H9 (cell line): ENCODE measurements at regions not wholly inside any gene's neighbourhood (a gene's known extent, or its start where the extent isn't known, plus 50 kb on each side); places are given as distances from the start of the nearest gene placed in this dataset.

Experiments
- DNase-seq: peaks from one replicate; pipeline ENCODE4 v3.0.0-alpha.2; 2017
- H2AFZ ChIP-seq: one replicate; pipeline ENCODE4 v1.6.1; 2013; ENCODE audit warnings: mild to moderate bottlenecking, low read length, control low read depth, moderate library complexity
- H2AK5ac ChIP-seq: 2 replicates; pipeline ENCODE4 v1.6.1; 2013; ENCODE audit warnings: low read length, control low read depth, mixed read lengths; ENCODE audit not compliant: insufficient read length
- H2BK120ac ChIP-seq: one replicate; pipeline ENCODE4 v1.6.1; 2013; ENCODE audit warnings: low read depth, mild to moderate bottlenecking, low read length, control low read depth, inconsistent platforms; ENCODE audit not compliant: poor library complexity, severe bottlenecking
- H2BK12ac ChIP-seq: 2 replicates; pipeline ENCODE4 v1.6.1; 2013; ENCODE audit warnings: low read length, control low read depth, mixed read lengths, low read depth; ENCODE audit not compliant: insufficient read length
- H2BK15ac ChIP-seq: 2 replicates; pipeline ENCODE4 v1.6.1; 2013; ENCODE audit warnings: low read depth, low read length, control low read depth
- H2BK20ac ChIP-seq: one replicate; pipeline ENCODE4 v1.6.1; 2013; ENCODE audit warnings: low read depth, mild to moderate bottlenecking, low read length, control low read depth, inconsistent platforms; ENCODE audit not compliant: poor library complexity, severe bottlenecking
- H2BK5ac ChIP-seq: 2 replicates; pipeline ENCODE4 v1.6.1; 2013; ENCODE audit warnings: low read length, control low read depth, mixed read lengths; ENCODE audit not compliant: insufficient read length
- H3K14ac ChIP-seq: 2 replicates; pipeline ENCODE4 v1.6.1; 2013; ENCODE audit warnings: low read length, control low read depth; ENCODE audit not compliant: insufficient read depth
- H3K18ac ChIP-seq: 2 replicates; pipeline ENCODE4 v1.6.1; 2013; ENCODE audit warnings: low read depth, mild to moderate bottlenecking, mixed read lengths, low read length, control low read depth; ENCODE audit not compliant: insufficient read length
- H3K23ac ChIP-seq: 2 replicates; pipeline ENCODE4 v1.6.1; 2013; ENCODE audit warnings: low read length, control low read depth, mixed read lengths, low read depth; ENCODE audit not compliant: insufficient read length
- H3K23me2 ChIP-seq: 2 replicates; pipeline ENCODE4 v1.6.1; 2013; ENCODE audit warnings: low read depth, mild to moderate bottlenecking, mixed read lengths, low read length, control low read depth; ENCODE audit not compliant: insufficient read length, poor library complexity, severe bottlenecking
- H3K27ac ChIP-seq: 2 replicates; pipeline ENCODE4 v1.5.1; 2013; ENCODE audit warnings: low read length, control low read depth, mixed read lengths, low read depth; ENCODE audit not compliant: insufficient read length
- H3K27me3 ChIP-seq: 2 replicates; pipeline ENCODE4 v1.6.1; 2013; ENCODE audit warnings: low read length, control low read depth, inconsistent platforms; ENCODE audit not compliant: insufficient read depth
- H3K4ac ChIP-seq: 2 replicates; pipeline ENCODE4 v1.6.1; 2013; ENCODE audit warnings: low read depth, mild to moderate bottlenecking, control low read depth, inconsistent platforms, low read length, moderate library complexity
- H3K4me1 ChIP-seq: 2 replicates; pipeline ENCODE4 v1.6.1; 2013; ENCODE audit warnings: low read length, control low read depth, inconsistent platforms; ENCODE audit not compliant: insufficient read depth
- H3K4me2 ChIP-seq: 2 replicates; pipeline ENCODE4 v1.6.1; 2013; ENCODE audit warnings: low read length, control low read depth, mixed read lengths; ENCODE audit not compliant: insufficient read length, insufficient read depth
- H3K56ac ChIP-seq: 2 replicates; pipeline ENCODE4 v1.6.1; 2013; ENCODE audit warnings: low read depth, mild to moderate bottlenecking, mixed read lengths, low read length, control low read depth; ENCODE audit not compliant: insufficient read length
- H3K79me1 ChIP-seq: 2 replicates; pipeline ENCODE4 v1.6.1; 2013; ENCODE audit warnings: low read depth, mild to moderate bottlenecking, moderate library complexity, low read length, control low read depth, inconsistent platforms; ENCODE audit not compliant: insufficient read depth, poor library complexity, severe bottlenecking
- H3K79me2 ChIP-seq: 2 replicates; pipeline ENCODE4 v1.6.1; 2013; ENCODE audit warnings: low read length, control low read depth, inconsistent platforms; ENCODE audit not compliant: insufficient read depth
- H3K9ac ChIP-seq: 2 replicates; pipeline ENCODE4 v1.6.1; 2013; ENCODE audit warnings: low read length, control low read depth, mixed read lengths; ENCODE audit not compliant: insufficient read length; ENCODE audit errors: extremely low read depth
- H3K9me3 ChIP-seq: one replicate; pipeline ENCODE4 v1.6.1; 2013; ENCODE audit warnings: low read depth, low read length, inconsistent platforms; ENCODE audit not compliant: control insufficient read depth
- H3T11ph ChIP-seq: one replicate; pipeline ENCODE4 v1.6.1; 2013; ENCODE audit warnings: mild to moderate bottlenecking, low read length, control low read depth, inconsistent platforms
- H4K20me1 ChIP-seq: one replicate; pipeline ENCODE4 v1.6.1; 2013; ENCODE audit not compliant: control insufficient read depth, insufficient read length, insufficient read depth
- H4K5ac ChIP-seq: 2 replicates; pipeline ENCODE4 v1.6.1; 2013; ENCODE audit warnings: low read depth, mild to moderate bottlenecking, mixed read lengths, low read length, control low read depth; ENCODE audit not compliant: insufficient read length
- H4K8ac ChIP-seq: replicated peaks from 2 replicates; pipeline ENCODE4 v1.6.1; 2013; ENCODE audit warnings: low read length, control low read depth, mixed read lengths, low read depth; ENCODE audit not compliant: insufficient read length
- H4K91ac ChIP-seq: 2 replicates; pipeline ENCODE4 v1.6.1; 2013; ENCODE audit warnings: low read depth, mild to moderate bottlenecking, moderate library complexity, mixed read lengths, low read length, control low read depth; ENCODE audit not compliant: insufficient read length
- H3K27ac Mint-ChIP-seq, 3 experiments: 2 replicates in 2 of 3; 3 replicates in 1 of 3; pipeline ENCODE4 v1.8.0; 2020 to 2021; ENCODE audit warnings: mixed read lengths in 3 of 3, mild to moderate bottlenecking in 1 of 3, moderate library complexity in 1 of 3
- H3K27me3 Mint-ChIP-seq: 2 replicates; pipeline ENCODE4 v1.8.0; 2021; ENCODE audit warnings: low read depth, mild to moderate bottlenecking, moderate library complexity, mixed read lengths
- H3K36me3 Mint-ChIP-seq, 3 experiments: 2 replicates in 2 of 3; 3 replicates in 1 of 3; pipeline ENCODE4 v1.8.0; 2020 to 2021; ENCODE audit warnings: low read depth in 3 of 3, mixed read lengths in 3 of 3; ENCODE audit not compliant: insufficient read depth in 1 of 3
- H3K4me1 Mint-ChIP-seq, 2 experiments: 2 replicates each; pipeline ENCODE4 v1.8.0; 2020; ENCODE audit warnings: mixed read lengths in 2 of 2
- H3K4me3 Mint-ChIP-seq, 2 experiments: 2 replicates in 1 of 2; 3 replicates in 1 of 2; pipeline ENCODE4 v1.8.0; 2020 to 2021; ENCODE audit warnings: mild to moderate bottlenecking in 2 of 2, mixed read lengths in 2 of 2, moderate library complexity in 1 of 2
- H3K9me3 Mint-ChIP-seq, 2 experiments: 2 replicates in 1 of 2; 3 replicates in 1 of 2; pipeline ENCODE4 v1.8.0; 2020; ENCODE audit warnings: mild to moderate bottlenecking in 2 of 2, mixed read lengths in 2 of 2, moderate library complexity in 1 of 2
- WGBS: extraction: QIAGEN DNeasy Blood & Tissue Kit; methylation state at CpG from one replicate; pipeline ENCODE4 v1.1.7; 2013; ENCODE audit warnings: missing lambda C conversion rate, low lambda C conversion rate, mixed read lengths; ENCODE audit not compliant: insufficient read length; ENCODE audit errors: extremely low coverage; 5-methylcytosine and 5-hydroxymethylcytosine counted together
- TF ChIP-seq, protein P1 (sequence below): fragments of 200-600 bp; sonication (generic); conservative IDR thresholded peaks from 3 replicates; pipeline ENCODE4 v1.8.0; 2021; ENCODE audit warnings: antibody characterized with exemption, mild to moderate bottlenecking

DNA sequence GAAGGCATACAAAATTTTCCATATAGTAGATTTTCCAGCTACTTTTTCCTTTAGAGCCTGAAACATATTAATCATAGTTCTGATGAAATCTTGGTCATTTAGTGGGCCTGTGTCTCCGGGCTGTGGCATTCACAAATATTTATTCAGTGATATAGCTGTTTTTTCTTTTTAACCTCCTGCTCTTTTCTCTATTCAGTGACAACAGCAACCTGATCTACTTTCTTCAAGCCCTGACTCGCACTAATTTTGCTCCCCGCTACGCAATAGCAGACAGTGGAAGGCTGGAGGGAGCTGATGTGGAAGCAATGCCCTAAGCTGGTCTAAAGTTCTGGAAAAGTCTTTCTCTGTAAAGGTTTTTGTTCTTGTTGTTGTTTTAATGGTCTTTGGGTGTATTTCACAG, 289.7 kb downstream of the SLITRK6 start:
- no peaks in the 10 kb centered on the region for H4K20me1 ChIP-seq
- H3K79me1 ChIP-seq: no peaks in the 10 kb centered on the region
- H2AK5ac ChIP-seq: no peak overlapping the region
- no peaks in the 10 kb centered on the region for H3K9me3 ChIP-seq
- no peak overlapping the region for H3K27ac ChIP-seq
- no peak overlapping the region for H3K9ac ChIP-seq
- no peak overlapping the region for H2BK20ac ChIP-seq
- H3K79me2 ChIP-seq: no peaks in the 10 kb centered on the region
- TF ChIP-seq, protein P1, sequence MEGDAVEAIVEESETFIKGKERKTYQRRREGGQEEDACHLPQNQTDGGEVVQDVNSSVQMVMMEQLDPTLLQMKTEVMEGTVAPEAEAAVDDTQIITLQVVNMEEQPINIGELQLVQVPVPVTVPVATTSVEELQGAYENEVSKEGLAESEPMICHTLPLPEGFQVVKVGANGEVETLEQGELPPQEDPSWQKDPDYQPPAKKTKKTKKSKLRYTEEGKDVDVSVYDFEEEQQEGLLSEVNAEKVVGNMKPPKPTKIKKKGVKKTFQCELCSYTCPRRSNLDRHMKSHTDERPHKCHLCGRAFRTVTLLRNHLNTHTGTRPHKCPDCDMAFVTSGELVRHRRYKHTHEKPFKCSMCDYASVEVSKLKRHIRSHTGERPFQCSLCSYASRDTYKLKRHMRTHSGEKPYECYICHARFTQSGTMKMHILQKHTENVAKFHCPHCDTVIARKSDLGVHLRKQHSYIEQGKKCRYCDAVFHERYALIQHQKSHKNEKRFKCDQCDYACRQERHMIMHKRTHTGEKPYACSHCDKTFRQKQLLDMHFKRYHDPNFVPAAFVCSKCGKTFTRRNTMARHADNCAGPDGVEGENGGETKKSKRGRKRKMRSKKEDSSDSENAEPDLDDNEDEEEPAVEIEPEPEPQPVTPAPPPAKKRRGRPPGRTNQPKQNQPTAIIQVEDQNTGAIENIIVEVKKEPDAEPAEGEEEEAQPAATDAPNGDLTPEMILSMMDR: no peak
- no peak overlapping the region for H3K4ac ChIP-seq
- Mint-ChIP-seq H3K4me3 (no peak overlapping the region; a peak in 1 of 5 replicates), H3K4me1 (no peaks in the 10 kb centered on the region), H3K9me3 (no peaks in the 10 kb centered on the region), H3K36me3 (no peaks in the 10 kb centered on the region; a peak in 1 of 7 replicates), H3K27me3 (no peaks in the 10 kb centered on the region), H3K27ac (no peak overlapping the region)
- H3K18ac ChIP-seq: no peak overlapping the region
- no peak overlapping the region for H2BK120ac ChIP-seq
- H3T11ph ChIP-seq: no peak overlapping the region
- H3K56ac ChIP-seq: no peak overlapping the region
- WGBS: no CpG with 5 or more reads among the region's 4 CpGs
- no peak overlapping the region for H2AFZ ChIP-seq
- no peak overlapping the region for H3K23ac ChIP-seq
- H2BK12ac ChIP-seq: no peak overlapping the region
- H4K91ac ChIP-seq: no peak overlapping the region
- H2BK5ac ChIP-seq: no peak overlapping the region
- no peaks in the 10 kb centered on the region for H3K27me3 ChIP-seq
- H4K8ac ChIP-seq: no peak overlapping the region
- H3K23me2 ChIP-seq: no peaks in the 10 kb centered on the region
- H4K5ac ChIP-seq: no peak overlapping the region
- DNase-seq: no peak
- no peak overlapping the region for H3K14ac ChIP-seq
- H2BK15ac ChIP-seq: no peak overlapping the region
- no peak overlapping the region for H3K4me2 ChIP-seq
- no peaks in the 10 kb centered on the region for H3K4me1 ChIP-seq
